Dedifferentiated amniotic fluid mesenchymal stem cell (primary cell): ENCODE measurements at regions not wholly inside any gene's neighbourhood (a gene's known extent, or its start where the extent isn't known, plus 50 kb on each side); places are given as distances from the start of the nearest gene placed in this dataset.
"Not testable (repeated sequence)": the region's sequence is repeated elsewhere in the genome, so short reads cannot be mapped to it uniquely, and the experiment has no call there.

Experiments used
- DNase-seq: peaks from one replicate; pipeline ENCODE4 v3.0.0-alpha.2; 2016; ENCODE audit errors: extremely low spot score

DNA sequence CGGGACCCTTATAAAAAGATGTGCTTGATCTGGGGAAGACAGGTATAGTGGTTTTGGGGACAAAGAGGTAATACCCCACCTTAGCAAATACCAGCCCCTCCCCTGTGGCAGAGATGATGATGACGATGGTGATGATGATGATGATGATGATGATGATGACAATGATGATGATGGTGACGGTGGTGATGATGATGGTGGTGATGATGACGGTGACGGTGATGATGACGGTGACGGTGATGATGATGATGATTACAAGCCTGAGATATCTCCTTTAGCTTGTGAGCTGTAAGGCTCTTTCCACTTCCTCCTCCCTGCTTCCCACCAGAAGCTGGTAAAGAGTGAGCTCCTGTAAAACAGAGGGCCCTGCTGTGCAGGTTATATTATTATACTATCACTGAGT, 89.5 kb upstream of the TMEM45B start:
- DNase-seq, result no peak

- DNase-seq, result no peak
Measured at GRCh38 chr11:129728581-129728980, 87.1 kb upstream of the TMEM45B start.

DNA sequence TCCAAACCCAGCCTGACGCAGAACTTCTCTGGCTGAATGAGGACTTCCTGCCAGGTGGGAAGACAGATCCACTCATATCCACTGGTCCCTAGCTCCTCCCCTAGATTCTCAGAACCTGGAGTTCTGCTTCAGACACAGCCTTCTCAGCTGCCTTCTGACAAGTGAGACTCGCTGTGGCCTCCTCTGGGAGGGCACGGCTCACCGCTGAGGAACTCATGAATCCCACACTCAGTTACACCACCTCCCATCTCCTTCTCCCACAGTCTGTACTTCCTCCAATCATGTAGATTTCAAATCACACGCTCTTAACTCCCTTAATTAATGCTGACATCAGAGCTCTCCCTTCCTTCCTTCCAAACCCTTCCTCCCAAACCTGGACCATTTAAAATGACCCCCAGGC, 86.4 kb upstream of the TMEM45B start:
- no peak for DNase-seq

DNA sequence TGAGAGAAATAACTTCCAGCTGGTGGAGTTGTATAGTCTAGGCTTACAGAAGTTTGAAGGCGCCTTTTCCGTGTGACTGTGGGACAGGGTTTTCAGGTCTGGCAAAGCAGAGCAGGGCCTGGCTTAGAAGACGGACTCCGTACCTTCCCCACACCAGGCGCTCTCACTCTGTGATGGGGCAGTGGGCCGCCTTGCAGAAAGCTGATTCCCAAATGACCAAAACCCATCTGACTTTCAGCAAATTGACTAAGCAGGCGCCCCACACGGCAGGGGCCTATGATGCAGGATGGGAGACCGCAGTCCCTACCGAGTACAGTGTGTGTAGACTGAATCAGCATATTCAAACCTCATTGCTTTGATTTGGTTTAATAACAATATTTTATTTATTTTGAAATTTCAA, 85.8 kb upstream of the TMEM45B start:
- DNase-seq, result no peak

GRCh38 chr11:129731316-129731715, 84.3 kb upstream of the TMEM45B start:
- DNase-seq, result no peak

- no peak for DNase-seq
Measured at GRCh38 chr11:129732941-129733340, 82.7 kb upstream of the TMEM45B start.

GRCh38 chr11:129733384-129733783, 82.3 kb upstream of the TMEM45B start:
- no peak for DNase-seq

DNA sequence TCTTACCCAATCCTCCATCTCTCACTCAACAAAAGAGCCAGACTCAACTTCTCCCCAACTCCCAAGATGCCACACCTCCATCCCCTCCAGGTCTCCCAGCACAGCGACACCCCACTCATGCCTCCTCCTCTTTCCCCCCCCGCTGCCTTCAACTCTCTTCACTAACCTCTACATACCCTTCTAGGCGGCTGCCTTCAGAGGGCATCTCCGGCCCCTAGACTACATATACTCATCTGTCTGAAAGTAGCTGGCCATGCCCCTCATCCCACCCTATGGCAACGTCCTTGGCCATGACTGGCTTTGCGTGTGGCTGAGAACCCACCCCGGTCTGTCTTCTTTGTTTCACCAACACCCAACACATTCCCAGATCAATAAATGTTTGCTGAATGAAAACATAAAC, 81.7 kb upstream of the TMEM45B start:
- DNase-seq, result no peak

DNA sequence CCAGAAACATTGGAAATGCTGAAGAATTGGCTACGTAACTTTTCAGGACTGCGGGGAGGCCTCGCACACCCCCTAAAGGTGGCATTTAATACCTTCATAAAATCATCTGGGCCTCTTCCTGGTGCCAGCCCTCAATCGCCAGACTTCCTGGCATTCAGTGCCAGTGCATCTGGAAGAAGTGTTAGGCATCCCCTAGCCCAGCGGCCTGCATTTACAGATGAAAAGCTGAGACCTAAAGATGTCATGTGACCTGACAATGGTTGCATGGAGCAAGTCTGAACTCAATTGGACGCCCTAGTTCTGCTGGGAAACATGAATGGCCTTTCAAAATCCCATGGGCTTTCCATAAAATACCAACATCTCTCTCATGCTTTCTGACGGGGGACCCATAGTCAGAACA, 81.0 kb upstream of the TMEM45B start:
- no peak for DNase-seq

- DNase-seq, result no peak
Measured at GRCh38 chr11:129737831-129738230, 77.8 kb upstream of the TMEM45B start.

GRCh38 chr11:129738242-129738641, 77.4 kb upstream of the TMEM45B start:
- DNase-seq, result no peak

DNA sequence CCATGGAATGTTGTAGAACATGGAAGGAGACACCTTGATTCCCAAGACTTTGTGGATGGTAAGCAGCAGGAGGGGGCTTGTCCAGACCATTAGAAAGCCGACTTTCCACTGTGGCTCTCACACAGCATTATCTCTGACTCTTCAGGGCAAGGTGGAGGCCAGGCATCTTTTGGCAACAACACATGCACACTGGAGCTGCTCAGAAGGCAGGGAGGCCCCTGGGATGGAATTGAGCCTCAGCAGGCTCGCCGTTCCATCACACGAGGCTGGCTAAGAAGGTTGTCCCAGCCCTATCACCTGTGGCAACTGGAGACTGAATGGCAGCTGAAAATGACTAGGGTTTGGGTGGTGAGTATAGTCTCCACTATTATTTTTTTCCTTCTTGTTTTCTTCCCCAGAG, 76.3 kb upstream of the TMEM45B start:
- no peak for DNase-seq

GRCh38 chr11:129740125-129740719, 75.4 kb upstream of the TMEM45B start:
- no peak for DNase-seq

DNA sequence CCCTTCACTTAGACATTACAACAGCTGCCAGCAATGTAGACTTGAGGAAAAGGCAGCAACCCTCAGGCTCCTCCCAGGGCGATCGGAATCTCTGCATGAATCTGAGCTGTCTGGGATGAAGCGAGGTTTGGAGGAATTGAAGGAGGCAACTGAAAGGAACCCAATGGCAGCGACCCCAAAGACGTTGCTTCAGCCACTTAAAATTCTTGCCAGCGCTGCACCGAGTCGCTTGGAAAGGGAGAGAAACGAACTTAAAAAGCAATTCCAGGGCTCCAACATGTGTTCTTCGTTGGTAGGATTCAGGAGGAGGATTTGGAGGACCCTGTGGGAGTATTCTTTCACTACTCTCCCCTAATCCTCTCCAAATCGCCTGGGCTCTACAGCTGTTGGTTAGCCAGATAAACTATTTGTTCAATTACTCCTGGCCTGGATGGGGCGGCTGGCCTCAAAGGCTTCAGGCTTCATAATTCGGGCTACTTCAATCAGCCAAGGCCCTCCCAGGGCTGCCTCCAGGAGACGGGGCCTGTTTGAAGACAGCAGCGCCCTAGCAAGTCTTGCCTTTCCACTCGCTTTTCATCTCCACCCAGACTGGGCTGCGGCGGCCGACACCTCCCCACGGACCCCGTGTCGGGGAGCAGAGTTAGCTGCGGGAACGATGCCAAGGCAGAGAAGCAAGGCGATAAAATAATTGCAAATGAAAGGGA, 72.4 kb upstream of the TMEM45B start:
- DNase-seq, result no peak

DNA sequence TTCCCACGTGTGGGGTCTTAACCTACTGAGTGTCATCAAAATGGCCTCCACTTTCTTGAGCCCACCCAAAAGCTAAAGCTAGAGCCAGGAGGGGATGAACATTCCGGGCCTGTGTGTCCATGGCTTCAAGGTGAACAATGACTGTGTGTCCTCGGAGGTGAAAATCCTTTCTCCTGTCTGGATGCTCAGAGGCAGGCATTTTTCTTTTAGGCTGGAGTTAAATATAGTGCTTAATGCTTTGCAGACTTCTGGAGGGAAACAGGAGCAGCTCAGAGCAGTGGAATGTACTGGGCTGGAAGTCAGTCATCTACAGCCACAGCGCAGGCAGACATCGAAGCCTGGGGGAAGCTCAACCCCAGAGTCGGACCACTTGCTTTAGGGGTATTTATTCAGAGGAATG, 68.6 kb upstream of the TMEM45B start:
- no peak for DNase-seq

DNA sequence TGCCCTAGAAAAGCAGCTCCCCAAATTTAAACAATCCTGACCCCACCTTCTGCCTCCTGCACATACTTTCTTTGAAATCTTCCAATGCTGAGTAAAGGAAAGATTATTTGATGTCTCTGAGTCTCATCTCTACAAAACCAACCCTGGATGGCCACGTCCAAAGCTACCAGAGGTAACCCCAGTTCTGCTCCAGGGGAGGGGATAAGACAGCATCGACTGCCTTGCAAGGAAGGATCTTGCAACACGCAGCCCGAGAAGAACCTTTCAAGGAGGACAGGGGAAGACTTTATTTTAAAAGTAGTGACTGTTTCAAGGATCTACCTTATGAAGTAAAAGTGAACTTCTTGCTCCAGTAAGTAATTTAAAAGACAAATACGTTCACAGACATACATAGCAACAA, 66.5 kb upstream of the TMEM45B start:
- no peak for DNase-seq

- no peak for DNase-seq
Measured at GRCh38 chr11:129750343-129751292, 65.0 kb upstream of the TMEM45B start.

GRCh38 chr11:129751511-129751910, 64.1 kb upstream of the TMEM45B start:
- no peak for DNase-seq

DNA sequence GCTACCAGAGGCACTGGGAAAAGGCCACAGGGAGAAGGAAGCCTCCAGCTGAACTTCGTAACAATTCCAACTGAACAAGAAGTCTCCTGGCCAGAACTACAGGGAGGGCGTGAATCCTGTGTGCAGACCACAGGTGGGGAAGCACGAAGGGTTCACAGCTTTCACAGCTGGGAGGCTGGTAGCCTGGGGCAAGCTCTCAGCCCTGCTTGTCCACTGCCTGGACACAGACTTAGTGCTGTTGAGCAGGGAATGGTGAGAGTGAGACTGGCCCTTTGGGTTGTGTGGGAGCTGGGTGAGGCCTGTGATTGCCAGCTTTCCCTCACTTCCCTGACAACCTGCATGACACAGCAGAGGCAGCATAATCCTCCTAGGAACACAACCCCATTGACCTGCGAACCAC, 52.1 kb upstream of the TMEM45B start:
- not testable (repeated sequence) for DNase-seq

- DNase-seq, result not testable (repeated sequence)
Measured at GRCh38 chr11:129764204-129764603, 51.4 kb upstream of the TMEM45B start.
